CD8-positive, alpha-beta memory T cell (primary cell): ENCODE measurements at regions not wholly inside any gene's neighbourhood (a gene's known extent, or its start where the extent isn't known, plus 50 kb on each side); places are given as distances from the start of the nearest gene placed in this dataset.

Experiments
- CTCF ChIA-PET: fragments of 350-600 bp; sonication (Branson Sonifier 250); formaldehyde crosslinking; loops from one replicate; lab custom pipeline; 2021; ENCODE audit warnings: antibody characterized with exemption; lab: Charles Lee
- POLR2A ChIA-PET: fragments of 350-600 bp; sonication (Branson Sonifier 250); formaldehyde crosslinking; loops from one replicate; lab custom pipeline; 2021; ENCODE audit warnings: antibody characterized with exemption; lab: Charles Lee
- DNase-seq, 5 donors: peaks; one replicate each; pipeline versions ENCODE4 v3.0.0 to v3.0.0-alpha.2; 2020 to 2022; ENCODE audit warnings: mixed read lengths in 1 of 5
- H3K27ac ChIP-seq: one replicate; pipeline ENCODE4 v1.7.0; 2013; ENCODE audit warnings: low read depth, mild to moderate bottlenecking, low read length, moderate library complexity
- H3K27me3 ChIP-seq: 2 replicates; pipeline ENCODE4 v1.7.0; 2013; ENCODE audit warnings: low read length, mild to moderate bottlenecking; ENCODE audit not compliant: insufficient read depth, poor library complexity, severe bottlenecking
- H3K36me3 ChIP-seq: 2 replicates; pipeline ENCODE4 v1.7.0; 2013; ENCODE audit warnings: mild to moderate bottlenecking, low read length, moderate library complexity; ENCODE audit not compliant: insufficient read depth
- H3K4me1 ChIP-seq: 2 replicates; pipeline ENCODE4 v1.7.0; 2013; ENCODE audit warnings: mild to moderate bottlenecking, low read length, moderate library complexity; ENCODE audit not compliant: insufficient read depth
- H3K4me3 ChIP-seq: 2 replicates; pipeline ENCODE4 v1.7.0; 2013; ENCODE audit warnings: mild to moderate bottlenecking, low read length
- H3K9me3 ChIP-seq: 2 replicates; pipeline ENCODE4 v1.7.0; 2013; ENCODE audit warnings: mild to moderate bottlenecking, low read length
- H3K27ac Mint-ChIP-seq, 8 donors: one replicate each; pipeline ENCODE4 v1.8.0; 2020 to 2021; ENCODE audit warnings: mixed read lengths in 8 of 8, mild to moderate bottlenecking in 6 of 8, inconsistent platforms in 3 of 8, moderate library complexity in 3 of 8
- H3K27me3 Mint-ChIP-seq, 2 donors: one replicate each; pipeline ENCODE4 v1.8.0; 2020 to 2021; ENCODE audit warnings: mixed read lengths in 2 of 2, mild to moderate bottlenecking in 1 of 2, moderate library complexity in 1 of 2
- H3K36me3 Mint-ChIP-seq, 3 donors: one replicate each; pipeline ENCODE4 v1.8.0; 2020 to 2021; ENCODE audit warnings: mixed read lengths in 3 of 3, inconsistent platforms in 1 of 3, mild to moderate bottlenecking in 1 of 3
- H3K4me1 Mint-ChIP-seq, 3 donors: one replicate each; pipeline ENCODE4 v1.8.0; 2020 to 2021; ENCODE audit warnings: mixed read lengths in 3 of 3, inconsistent platforms in 1 of 3, mild to moderate bottlenecking in 1 of 3
- H3K4me3 Mint-ChIP-seq, 7 donors: one replicate each; pipeline ENCODE4 v1.8.0; 2020 to 2021; ENCODE audit warnings: mixed read lengths in 7 of 7, mild to moderate bottlenecking in 6 of 7, moderate library complexity in 4 of 7, inconsistent platforms in 2 of 7
- H3K9me3 Mint-ChIP-seq, 5 donors: one replicate each; pipeline ENCODE4 v1.8.0; 2020 to 2022; ENCODE audit warnings: mixed read lengths in 5 of 5, mild to moderate bottlenecking in 3 of 5, moderate library complexity in 2 of 5, inconsistent platforms in 1 of 5

DNA sequence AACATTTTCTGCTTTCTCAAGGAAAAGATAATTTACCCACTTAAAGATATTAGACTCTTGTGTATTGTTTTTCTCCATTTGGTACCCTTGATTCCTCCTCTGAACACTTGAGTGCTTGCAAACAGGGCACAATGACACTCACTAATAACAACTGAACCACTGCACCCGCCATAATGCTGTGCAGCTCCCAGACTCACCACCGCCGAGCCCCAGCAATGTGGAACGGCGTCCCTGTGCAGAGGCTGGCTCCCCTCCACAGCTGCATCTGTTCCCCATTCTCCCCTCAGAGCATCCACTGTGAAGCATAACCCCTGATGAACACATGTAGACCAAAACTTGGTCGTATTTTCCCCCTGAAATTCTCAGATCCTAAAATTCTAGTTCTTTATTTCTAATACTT is 276.2 kb upstream of the PLSCR5 start:
- POLR2A ChIA-PET = no interaction called here
- Mint-ChIP-seq H3K9me3 (peaks cover 2 to 28% (median 4%) of the 10 kb centered on the region in 5 donors), H3K4me3 (no peak overlapping the region), H3K27me3 (no peaks in the 10 kb centered on the region), H3K4me1 (no peaks in the 10 kb centered on the region), H3K36me3 (no peaks in the 10 kb centered on the region), H3K27ac (no peak overlapping the region)
- H3K4me1 ChIP-seq = no peaks in the 10 kb centered on the region
- no peak overlapping the region for H3K4me3 ChIP-seq
- H3K27ac ChIP-seq = no peak overlapping the region
- H3K27me3 ChIP-seq = no peaks in the 10 kb centered on the region
- no peaks in the 10 kb centered on the region for H3K9me3 ChIP-seq
- no peak for DNase-seq
- CTCF ChIA-PET = no interaction called here
- no peaks in the 10 kb centered on the region for H3K36me3 ChIP-seq

DNA sequence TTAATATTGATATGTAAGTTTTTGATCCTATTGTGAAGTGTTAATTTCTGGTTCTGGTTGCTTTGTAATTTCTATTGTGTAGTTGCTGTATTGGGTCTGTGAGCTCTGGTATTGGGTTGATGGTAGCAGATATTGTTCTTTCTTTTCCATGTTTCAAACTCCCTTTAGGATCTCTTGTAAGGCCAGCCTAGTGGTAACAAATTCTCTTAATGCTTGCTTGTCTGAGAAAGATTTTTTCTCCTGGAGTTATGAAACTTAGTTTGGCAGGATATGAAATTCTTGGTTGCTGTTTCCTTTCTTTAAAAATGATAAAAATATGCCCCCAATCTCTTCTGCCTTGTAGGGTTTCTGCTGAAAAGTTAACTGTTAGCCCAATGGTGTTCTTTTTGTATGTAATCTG is 268.6 kb upstream of the PLSCR5 start:
- Histone ChIP-seq H3K4me1 (no peaks in the 10 kb centered on the region), H3K27ac (no peak overlapping the region), H3K36me3 (no peaks in the 10 kb centered on the region), H3K9me3 (no peaks in the 10 kb centered on the region), H3K27me3 (no peaks in the 10 kb centered on the region), H3K4me3 (no peak overlapping the region)
- Mint-ChIP-seq H3K36me3 (peaks cover 0 to 2% (median 0%) of the 10 kb centered on the region in 3 donors), H3K27me3 (peaks cover 0 to 2% of the 10 kb centered on the region in 2 donors), H3K27ac (no peak overlapping the region), H3K9me3 (peaks cover 6 to 42% (median 21%) of the 10 kb centered on the region in 5 donors), H3K4me1 (no peaks in the 10 kb centered on the region), H3K4me3 (no peak overlapping the region)
- ChIA-PET POLR2A (no interaction called here), CTCF (no interaction called here)
- DNase-seq = no peak

DNA sequence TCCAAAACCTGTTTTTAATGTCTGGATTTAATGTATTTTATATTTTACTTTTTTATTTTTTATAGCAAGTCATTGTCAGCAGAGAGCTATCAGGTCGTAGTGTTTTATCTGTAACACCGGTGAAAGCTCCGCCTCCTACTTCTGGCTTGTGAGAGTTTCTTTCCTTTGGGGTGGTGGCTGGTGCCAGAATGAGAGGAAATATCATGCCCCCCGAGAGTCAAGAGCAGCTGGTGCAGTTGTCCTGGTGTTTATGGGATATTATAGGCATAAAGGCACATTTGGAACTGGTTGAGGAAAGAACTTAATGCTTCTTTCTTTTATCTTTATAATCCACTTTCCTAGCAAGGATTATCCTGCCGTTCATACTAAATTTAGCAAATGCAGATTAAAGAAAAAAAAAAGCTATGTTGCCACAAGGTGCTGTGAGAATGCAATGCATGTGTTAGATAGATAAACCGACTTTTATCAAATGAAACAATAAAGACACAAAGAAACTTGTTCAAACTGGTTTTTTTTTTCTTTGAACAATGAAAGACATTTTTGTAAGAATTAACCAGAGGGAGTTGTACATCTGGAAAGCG is 260.1 kb upstream of the PLSCR5 start:
- ChIA-PET CTCF (no interaction called here), POLR2A (no interaction called here)
- Mint-ChIP-seq H3K36me3 (no peaks in the 10 kb centered on the region), H3K4me3 (no peak overlapping the region), H3K9me3 (peaks cover 2 to 11% (median 3%) of the 10 kb centered on the region in 5 donors), H3K27ac (no peak overlapping the region), H3K4me1 (no peaks in the 10 kb centered on the region), H3K27me3 (no peaks in the 10 kb centered on the region)
- H3K4me3 ChIP-seq = no peak overlapping the region
- no peaks in the 10 kb centered on the region for H3K27me3 ChIP-seq
- H3K4me1 ChIP-seq = no peaks in the 10 kb centered on the region
- H3K36me3 ChIP-seq = no peaks in the 10 kb centered on the region
- no peak for DNase-seq
- H3K9me3 ChIP-seq = no peaks in the 10 kb centered on the region
- no peak overlapping the region for H3K27ac ChIP-seq

DNA sequence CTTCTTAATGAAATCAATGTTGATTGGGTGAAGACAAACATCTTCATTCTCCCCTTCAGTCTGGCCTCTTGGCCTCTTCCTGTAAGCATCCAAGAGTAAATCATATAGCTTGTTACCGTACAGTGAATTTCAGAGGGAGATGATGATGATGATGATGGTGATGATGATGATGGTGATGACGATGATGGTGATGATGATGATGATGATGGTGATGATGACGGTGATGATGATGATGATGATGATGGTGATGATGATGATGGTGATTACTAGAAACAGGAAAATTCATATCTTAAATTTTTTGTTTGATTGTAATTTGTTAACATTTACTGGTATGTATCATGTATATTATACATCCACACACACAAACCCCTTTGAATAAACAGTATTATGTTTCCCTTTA is 256.1 kb upstream of the PLSCR5 start:
- H3K4me1 ChIP-seq = no peaks in the 10 kb centered on the region

DNA sequence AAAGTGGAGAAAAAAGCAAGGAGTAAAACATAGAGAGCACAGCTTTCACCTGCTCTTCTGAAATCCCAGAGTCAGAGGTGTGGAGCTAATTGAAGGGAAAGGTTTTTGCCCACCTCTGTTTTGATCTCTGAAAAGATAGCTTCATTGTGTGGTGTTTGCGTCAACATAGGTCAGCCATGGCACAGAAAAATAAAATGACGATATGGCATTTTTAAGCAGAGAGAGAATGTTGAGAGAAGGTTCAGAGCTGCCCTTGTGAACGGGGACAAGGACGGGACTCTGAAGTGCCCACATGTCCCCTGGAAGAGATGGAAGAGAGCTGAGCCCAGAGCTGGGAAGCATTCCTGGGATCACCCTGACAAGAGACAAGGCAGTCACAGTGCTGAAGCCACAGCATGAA is 249.4 kb upstream of the PLSCR5 start:
- DNase-seq = no peak
- no peak overlapping the region for H3K4me3 ChIP-seq
- H3K27ac Mint-ChIP-seq = no peak overlapping the region
- H3K27me3 Mint-ChIP-seq = no peaks in the 10 kb centered on the region
- no peaks in the 10 kb centered on the region for H3K36me3 ChIP-seq
- no peaks in the 10 kb centered on the region for H3K27me3 ChIP-seq
- CTCF ChIA-PET = no interaction called here
- H3K27ac ChIP-seq = no peak overlapping the region
- H3K9me3 ChIP-seq = no peaks in the 10 kb centered on the region
- POLR2A ChIA-PET = no interaction called here
- no peaks in the 10 kb centered on the region for H3K4me1 ChIP-seq
- no peaks in the 10 kb centered on the region for H3K4me1 Mint-ChIP-seq
- H3K4me3 Mint-ChIP-seq = no peak overlapping the region
- H3K36me3 Mint-ChIP-seq = no peaks in the 10 kb centered on the region
- H3K9me3 Mint-ChIP-seq = peaks cover 2 to 20% (median 6%) of the 10 kb centered on the region in 5 donors

More for the DNA sequence above, 256.1 kb upstream of the PLSCR5 start:
- ChIA-PET CTCF (no interaction called here), POLR2A (no interaction called here)
- Mint-ChIP-seq H3K36me3 (no peaks in the 10 kb centered on the region), H3K4me1 (no peaks in the 10 kb centered on the region), H3K9me3 (peaks cover 0 to 9% (median 3%) of the 10 kb centered on the region in 5 donors), H3K27ac (no peak overlapping the region), H3K27me3 (no peaks in the 10 kb centered on the region), H3K4me3 (no peak overlapping the region)
- Histone ChIP-seq H3K27me3 (no peaks in the 10 kb centered on the region), H3K36me3 (no peaks in the 10 kb centered on the region), H3K4me3 (no peak overlapping the region), H3K27ac (no peak overlapping the region), H3K9me3 (no peaks in the 10 kb centered on the region)
- DNase-seq = no peak

DNA sequence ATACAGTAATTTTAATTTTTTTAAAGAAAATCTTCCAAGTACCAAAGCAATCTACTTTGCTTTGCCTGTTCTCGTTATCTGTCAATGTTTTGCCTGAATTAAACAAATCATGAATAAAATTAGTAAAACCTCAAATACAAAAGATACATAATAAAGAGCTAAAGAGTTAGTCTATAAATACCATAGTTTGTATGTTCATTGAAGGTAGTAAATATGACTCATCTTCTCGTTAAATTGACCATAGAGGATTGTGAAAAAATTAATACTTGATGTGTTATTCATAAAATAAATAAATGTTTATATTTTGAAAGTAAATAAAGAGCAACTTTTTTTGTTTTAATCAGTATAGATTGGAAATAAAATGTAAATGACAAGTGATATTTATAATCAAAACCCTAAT is 246.5 kb upstream of the PLSCR5 start:
- Histone ChIP-seq H3K4me3 (no peak overlapping the region), H3K9me3 (no peaks in the 10 kb centered on the region), H3K4me1 (no peaks in the 10 kb centered on the region), H3K36me3 (no peaks in the 10 kb centered on the region), H3K27me3 (no peaks in the 10 kb centered on the region), H3K27ac (no peak overlapping the region)
- Mint-ChIP-seq H3K4me3 (no peak overlapping the region), H3K4me1 (no peaks in the 10 kb centered on the region), H3K27me3 (no peaks in the 10 kb centered on the region), H3K27ac (no peak overlapping the region), H3K36me3 (no peaks in the 10 kb centered on the region), H3K9me3 (peaks cover 2 to 23% (median 5%) of the 10 kb centered on the region in 5 donors)
- no peak for DNase-seq
- ChIA-PET POLR2A (no interaction called here), CTCF (no interaction called here)

DNA sequence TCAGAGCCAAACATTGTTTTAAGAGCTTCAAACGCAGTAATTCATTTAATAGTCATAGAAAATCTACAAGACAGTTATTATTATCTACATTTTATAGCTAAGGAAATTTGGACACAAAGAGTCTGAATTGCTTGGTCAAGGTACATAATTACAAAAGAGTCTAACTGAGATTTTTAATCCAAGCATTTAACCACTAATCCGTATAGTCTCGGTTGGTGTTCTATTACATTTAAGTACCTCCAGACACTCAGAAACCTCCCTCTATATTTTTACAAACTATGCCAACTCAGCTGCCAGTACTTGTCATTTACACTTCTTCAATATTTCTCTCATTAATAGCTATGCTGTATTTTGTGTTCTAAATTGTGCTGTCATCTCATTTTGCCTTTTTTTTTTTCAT is 240.2 kb upstream of the PLSCR5 start:
- ChIA-PET POLR2A (no interaction called here), CTCF (no interaction called here)
- Histone ChIP-seq H3K27ac (no peak overlapping the region), H3K4me1 (no peaks in the 10 kb centered on the region), H3K9me3 (no peaks in the 10 kb centered on the region), H3K36me3 (no peaks in the 10 kb centered on the region), H3K4me3 (no peak overlapping the region), H3K27me3 (no peaks in the 10 kb centered on the region)
- H3K4me3 Mint-ChIP-seq = no peak overlapping the region
- peaks cover 0 to 6% (median 3%) of the 10 kb centered on the region in 5 donors for H3K9me3 Mint-ChIP-seq
- H3K27me3 Mint-ChIP-seq = no peaks in the 10 kb centered on the region
- H3K27ac Mint-ChIP-seq = no peak overlapping the region
- no peaks in the 10 kb centered on the region for H3K36me3 Mint-ChIP-seq
- no peak for DNase-seq
- no peaks in the 10 kb centered on the region for H3K4me1 Mint-ChIP-seq

DNA sequence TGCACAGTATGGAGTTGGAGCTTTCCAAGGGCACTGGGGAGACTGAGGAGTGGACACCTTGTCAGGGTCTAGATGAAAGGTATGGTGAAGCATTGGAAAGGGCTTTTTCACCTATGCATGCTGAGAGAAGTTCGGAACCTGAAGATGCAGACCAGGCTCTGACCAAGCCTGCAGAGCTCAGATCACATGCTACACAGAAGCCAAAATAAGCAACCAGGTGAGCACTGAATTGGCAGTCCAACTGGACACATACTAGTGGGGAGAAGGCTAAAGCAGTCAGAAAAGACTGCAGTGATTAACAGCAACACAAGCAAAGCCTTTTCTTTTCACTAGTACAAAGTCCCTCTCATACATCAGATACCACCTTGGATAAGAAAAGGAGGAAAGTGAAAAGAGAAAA is 238.3 kb upstream of the PLSCR5 start:
- Histone ChIP-seq H3K36me3 (no peaks in the 10 kb centered on the region), H3K4me3 (no peak overlapping the region), H3K9me3 (no peaks in the 10 kb centered on the region), H3K27ac (no peak overlapping the region), H3K4me1 (no peaks in the 10 kb centered on the region), H3K27me3 (no peaks in the 10 kb centered on the region)
- ChIA-PET POLR2A (no interaction called here), CTCF (no interaction called here)
- Mint-ChIP-seq H3K9me3 (peaks cover 0 to 7% (median 3%) of the 10 kb centered on the region in 5 donors), H3K27me3 (no peaks in the 10 kb centered on the region), H3K36me3 (no peaks in the 10 kb centered on the region), H3K4me3 (no peak overlapping the region), H3K27ac (no peak overlapping the region), H3K4me1 (no peaks in the 10 kb centered on the region)
- no peak for DNase-seq
